PC-9 (cell line): ENCODE measurements at regions not wholly inside any gene's neighbourhood (a gene's known extent, or its start where the extent isn't known, plus 50 kb on each side); places are given as distances from the start of the nearest gene placed in this dataset.

Experiments used
- BruUV-seq: library from RNA; stranded (reverse); fragments of 400-500 nt; replicated peaks from 2 replicates; lab custom pipeline; 2021; lab: Mats Ljungman, UMichigan
- CTCF ChIA-PET: fragments of 300-600 bp; sonication (Branson Sonifier 250); formaldehyde crosslinking; loops from one replicate; lab custom pipeline; 2022; ENCODE audit warnings: antibody characterized with exemption; lab: Charles Lee
- POLR2A ChIA-PET: fragments of 300-600 bp; sonication (Branson Sonifier 250); formaldehyde crosslinking; loops from one replicate; lab custom pipeline; 2022; ENCODE audit warnings: antibody characterized with exemption; ENCODE audit not compliant: unreplicated experiment; lab: Charles Lee
- DNase-seq, 2 experiments: peaks; one replicate each; pipeline versions ENCODE4 v3.0.0 to v3.0.0-alpha.2; 2015 to 2022; ENCODE audit warnings: mixed read lengths in 1 of 2
- H2AFZ ChIP-seq: fragments of 200-600 bp; sonication (generic); 2 replicates; pipeline ENCODE4 v1.8.1; 2017; ENCODE audit warnings: antibody characterized with exemption
- H3F3A ChIP-seq: fragments of 200-600 bp; sonication (generic); 2 replicates; pipeline ENCODE4 v1.8.1; 2017; ENCODE audit warnings: antibody characterized with exemption, mild to moderate bottlenecking, low read depth; ENCODE audit not compliant: insufficient read depth
- H3K27ac ChIP-seq: fragments of 200-600 bp; sonication (generic); 2 replicates; pipeline ENCODE4 v1.6.1; 2016; ENCODE audit warnings: mixed run types
- H3K27me3 ChIP-seq: fragments of 200-600 bp; sonication (generic); 2 replicates; pipeline ENCODE4 v1.6.1; 2016; ENCODE audit warnings: low read depth, mixed run types; ENCODE audit not compliant: insufficient read depth
- H3K36me3 ChIP-seq: fragments of 200-600 bp; sonication (generic); 2 replicates; pipeline ENCODE4 v1.6.1; 2016; ENCODE audit warnings: low read depth, mixed run types
- H3K4me1 ChIP-seq: fragments of 200-600 bp; sonication (generic); replicated peaks from 2 replicates; pipeline ENCODE4 v1.6.1; 2016; ENCODE audit warnings: mixed run types; ENCODE audit not compliant: insufficient read depth
- H3K4me2 ChIP-seq: fragments of 200-600 bp; sonication (generic); 2 replicates; pipeline ENCODE4 v1.6.1; 2017; ENCODE audit warnings: mixed run types
- H3K4me3 ChIP-seq: fragments of 200-600 bp; sonication (generic); 2 replicates; pipeline ENCODE4 v1.6.1; 2016; ENCODE audit warnings: mixed run types
- H3K79me2 ChIP-seq: fragments of 200-600 bp; sonication (generic); 2 replicates; pipeline ENCODE4 v1.6.1; 2017; ENCODE audit warnings: low read depth, mixed run types
- H3K9me2 ChIP-seq: fragments of 200-600 bp; sonication (generic); 2 replicates; pipeline ENCODE4 v1.8.1; 2017; ENCODE audit warnings: mild to moderate bottlenecking; ENCODE audit not compliant: insufficient read depth
- H3K9me3 ChIP-seq: fragments of 200-600 bp; sonication (generic); 2 replicates; pipeline ENCODE4 v1.8.1; 2016; ENCODE audit warnings: low read depth; ENCODE audit not compliant: insufficient read depth
- H4K20me1 ChIP-seq: fragments of 200-600 bp; sonication (generic); 2 replicates; pipeline ENCODE4 v1.8.1; 2017; ENCODE audit not compliant: insufficient read depth
- CTCF ChIP-seq: fragments of 200-600 bp; sonication (generic); conservative IDR thresholded peaks from 2 replicates; pipeline ENCODE4 v1.6.1; 2017; ENCODE audit warnings: mixed run types, antibody characterized with exemption, mild to moderate bottlenecking, moderate library complexity
- EZH2 ChIP-seq: fragments of 200-600 bp; sonication (generic); IDR thresholded peaks from 2 replicates; pipeline ENCODE4 v1.8.0; 2017; ENCODE audit warnings: antibody characterized with exemption, low read depth
- intact Hi-C: fragments of 100-400 bp; cut with micrococcal nuclease; formaldehyde crosslinking; loops from one replicate; pipeline ENCODE4 v1.10.0; 2022; ENCODE audit not compliant: unreplicated experiment

DNA sequence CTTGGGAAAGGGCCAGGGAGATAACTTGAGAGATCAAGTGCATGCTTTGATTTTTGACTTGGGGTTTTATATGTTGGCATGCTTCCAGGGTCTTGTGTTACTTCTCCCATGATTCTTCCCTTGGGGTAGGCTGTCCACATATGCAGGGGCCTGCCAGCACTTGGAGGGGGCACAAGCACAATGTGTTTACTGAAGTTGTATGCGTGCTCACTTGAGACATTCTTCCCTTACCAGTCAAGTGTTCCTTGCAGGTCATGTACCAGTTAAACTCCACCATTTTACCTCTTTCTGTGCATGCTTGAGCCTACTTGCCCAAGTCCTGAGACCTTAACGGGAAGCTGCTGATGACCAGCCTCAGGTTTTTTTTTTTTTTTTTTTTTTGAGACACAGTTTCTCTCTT is 1880.5 kb downstream of the ARAP2 start:
- no peaks in the 10 kb centered on the region for H3K36me3 ChIP-seq
- H3K27me3 ChIP-seq: no peaks in the 10 kb centered on the region
- no TSS peak for BruUV-seq
- intact Hi-C loops: no loop called here
- ChIA-PET POLR2A (no interaction called here), CTCF (no interaction called here)
- H3K79me2 ChIP-seq: no peaks in the 10 kb centered on the region
- no peak overlapping the region for H2AFZ ChIP-seq
- H3K4me2 ChIP-seq: no peak overlapping the region
- no peak for DNase-seq
- no peaks in the 10 kb centered on the region for H3K9me2 ChIP-seq
- no peaks in the 10 kb centered on the region for H3F3A ChIP-seq
- no peak overlapping the region for H3K4me3 ChIP-seq
- H3K9me3 ChIP-seq: no peaks in the 10 kb centered on the region
- no peak for TF ChIP-seq EZH2
- no peak for TF ChIP-seq CTCF
- H4K20me1 ChIP-seq: no peaks in the 10 kb centered on the region
- H3K27ac ChIP-seq: no peak overlapping the region
- no peaks in the 10 kb centered on the region for H3K4me1 ChIP-seq

GRCh38 chr4:34365946-34366345 is 1878.4 kb downstream of the ARAP2 start:
- no peaks in the 10 kb centered on the region for H3K4me1 ChIP-seq
- H3K79me2 ChIP-seq: no peaks in the 10 kb centered on the region
- H4K20me1 ChIP-seq: no peaks in the 10 kb centered on the region
- H3K9me3 ChIP-seq: no peaks in the 10 kb centered on the region
- no peaks in the 10 kb centered on the region for H3F3A ChIP-seq
- H3K9me2 ChIP-seq: no peaks in the 10 kb centered on the region
- no peak for DNase-seq
- no peak overlapping the region for H3K27ac ChIP-seq
- ChIA-PET CTCF (no interaction called here), POLR2A (no interaction called here)
- no peaks in the 10 kb centered on the region for H3K36me3 ChIP-seq
- no peak overlapping the region for H3K4me2 ChIP-seq
- H3K4me3 ChIP-seq: no peak overlapping the region
- BruUV-seq: no TSS peak
- intact Hi-C loops: no loop called here
- TF ChIP-seq CTCF: no peak
- no peak for TF ChIP-seq EZH2
- no peaks in the 10 kb centered on the region for H3K27me3 ChIP-seq
- no peak overlapping the region for H2AFZ ChIP-seq

GRCh38 chr4:34371676-34372075 is 1872.6 kb downstream of the ARAP2 start:
- BruUV-seq: no TSS peak
- H3K4me2 ChIP-seq: no peak overlapping the region
- H3K27me3 ChIP-seq: no peaks in the 10 kb centered on the region
- no peaks in the 10 kb centered on the region for H4K20me1 ChIP-seq
- no peak for DNase-seq
- POLR2A ChIA-PET: interaction anchor here (0.6 kb wide), 1 partner anchor 256 kb away, joined by 3 read pairs; no protein-coding TSS in a partner anchor
- CTCF ChIA-PET: no interaction called here
- H3K27ac ChIP-seq: no peak overlapping the region
- no peaks in the 10 kb centered on the region for H3K36me3 ChIP-seq
- H3K9me3 ChIP-seq: no peaks in the 10 kb centered on the region
- H2AFZ ChIP-seq: no peak overlapping the region
- H3K4me3 ChIP-seq: no peak overlapping the region
- TF ChIP-seq EZH2 (no peak), CTCF (no peak)
- intact Hi-C loops: no loop called here
- H3K4me1 ChIP-seq: no peaks in the 10 kb centered on the region
- no peaks in the 10 kb centered on the region for H3K9me2 ChIP-seq
- no peaks in the 10 kb centered on the region for H3K79me2 ChIP-seq
- H3F3A ChIP-seq: no peaks in the 10 kb centered on the region
